Hindlimb muscle (tissue), 1 donor: ENCODE measurements at regions not wholly inside any gene's neighbourhood (a gene's known extent, or its start where the extent isn't known, plus 50 kb on each side); places are given as distances from the start of the nearest gene placed in this dataset.

Source experiments
- DNase-seq: peaks from one replicate; pipeline ENCODE4 v3.0.0-alpha.2; 2013

DNA sequence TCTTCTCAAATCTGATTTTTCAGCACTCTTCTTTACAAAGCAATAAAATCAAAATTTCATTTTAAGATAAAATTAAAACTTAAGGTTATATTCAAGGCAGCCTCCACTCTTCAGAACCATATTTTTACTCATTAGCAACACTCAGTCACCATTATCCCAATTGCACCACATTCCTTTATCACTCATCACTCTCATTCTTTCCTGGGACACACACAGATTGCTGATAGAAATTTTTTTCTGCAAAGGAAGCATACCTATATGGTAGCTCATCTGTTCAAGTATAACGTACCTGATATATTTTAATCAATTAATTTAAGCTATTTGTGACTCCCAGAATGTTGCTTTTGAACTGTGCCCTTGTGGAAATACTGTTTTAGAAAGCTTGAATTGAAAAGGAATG, 1559.3 kb upstream of the ZEB2 start:
- DNase-seq: no peak

DNA sequence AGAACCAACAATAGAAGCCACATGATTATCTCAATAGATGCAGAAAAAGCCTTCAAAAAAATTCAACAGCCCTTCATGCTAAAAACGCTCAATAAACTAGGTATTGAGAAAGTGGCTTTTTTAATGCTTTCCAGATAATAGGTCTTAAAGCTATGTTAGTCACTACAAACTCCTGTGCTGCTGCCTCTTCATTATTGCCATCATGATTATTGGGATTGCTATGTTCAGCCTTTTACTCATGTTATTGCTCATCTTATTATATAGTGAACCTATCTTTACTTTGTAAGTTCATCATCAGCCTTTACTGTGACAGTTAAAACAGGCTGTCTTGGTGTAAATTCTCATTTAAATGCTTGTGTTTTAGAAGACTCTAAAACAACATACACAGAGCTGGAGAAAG, 1557.2 kb upstream of the ZEB2 start:
- no peak for DNase-seq

DNA sequence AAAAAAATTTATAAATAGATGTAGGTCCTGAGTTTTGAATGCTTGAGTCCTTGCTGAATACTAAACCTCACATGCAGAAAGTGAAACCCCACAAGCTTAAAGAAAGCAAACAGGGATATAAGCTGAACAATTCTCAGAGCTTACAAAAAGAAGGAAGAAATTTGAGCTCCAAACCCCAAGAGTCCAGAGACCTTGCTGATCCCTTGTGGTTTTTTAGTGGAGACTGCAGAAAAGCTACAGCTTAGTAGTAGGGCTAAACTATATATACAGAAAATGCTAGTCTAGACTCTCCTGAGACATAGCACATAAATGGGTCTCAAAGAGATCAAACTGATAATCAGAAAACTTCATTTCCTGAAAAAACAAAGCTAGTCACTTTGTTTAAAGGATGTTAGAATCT, 1548.1 kb upstream of the ZEB2 start:
- DNase-seq: no peak

DNA sequence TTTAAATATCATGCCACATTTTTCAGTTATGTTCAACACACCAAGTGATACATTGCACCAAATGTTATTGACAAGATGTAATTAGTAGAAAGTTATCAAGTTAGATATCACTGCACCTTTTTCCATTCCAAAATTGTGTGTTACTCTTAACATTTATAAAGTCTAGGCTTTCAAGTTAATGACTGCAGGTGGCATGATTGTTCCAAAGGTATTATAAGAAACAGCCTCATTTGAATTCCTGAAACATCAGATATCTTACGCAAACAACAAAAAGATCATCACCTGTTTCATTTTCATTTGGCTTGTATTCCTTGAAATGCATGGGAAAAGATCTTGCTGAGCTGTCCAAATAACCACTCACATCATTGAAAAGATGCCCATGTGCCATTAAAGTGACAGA, 1528.2 kb upstream of the ZEB2 start:
- DNase-seq: no peak

DNA sequence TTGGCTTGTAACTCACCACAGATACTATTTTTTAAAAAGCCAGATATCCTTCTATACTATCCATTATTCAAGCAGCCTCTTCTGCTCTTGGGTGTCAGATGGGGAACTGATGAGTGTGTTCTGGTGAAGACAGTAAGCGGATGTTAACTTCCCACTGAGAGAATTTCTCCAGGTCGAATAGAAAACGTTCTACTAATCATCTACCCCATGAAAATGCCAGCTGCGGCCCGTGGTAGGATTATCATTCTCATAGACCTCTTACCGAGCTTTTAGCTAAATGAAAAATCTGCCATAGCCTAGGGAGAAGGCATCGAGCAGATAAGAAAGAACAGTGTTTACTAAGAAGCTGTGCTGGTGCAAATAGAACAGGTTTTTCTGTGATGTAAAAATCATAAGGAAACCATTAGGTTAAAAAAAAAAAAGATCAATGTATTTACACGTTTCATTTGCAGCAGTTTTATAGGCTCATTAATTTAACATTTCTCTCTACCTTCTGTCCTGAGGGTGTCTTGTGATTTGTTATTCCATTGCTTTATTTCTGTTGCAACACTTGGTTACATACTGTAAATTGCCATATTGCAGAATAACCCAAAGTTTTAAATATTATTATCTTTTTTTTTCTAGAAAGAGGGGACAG, 1521.5 kb upstream of the ZEB2 start:
- DNase-seq: no peak

DNA sequence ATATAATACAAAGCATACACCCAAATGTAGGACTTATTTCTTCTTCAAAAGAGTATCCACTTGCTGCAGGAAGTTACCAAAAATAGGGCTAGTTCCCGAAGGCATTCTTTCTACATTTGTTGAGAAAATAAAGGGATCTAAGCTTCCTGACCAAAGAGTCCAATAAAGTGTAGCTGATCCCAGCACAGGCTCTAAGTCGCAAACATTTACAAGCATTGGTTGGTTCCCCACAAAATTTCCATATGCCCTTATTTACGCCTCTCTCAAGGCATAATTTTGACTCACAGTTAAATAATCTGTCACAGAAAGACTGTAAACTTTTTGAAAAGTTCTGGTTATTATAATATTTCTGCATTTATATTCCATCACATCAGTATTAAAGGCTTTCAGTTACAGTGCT, 1520.1 kb upstream of the ZEB2 start:
- DNase-seq: no peak

DNA sequence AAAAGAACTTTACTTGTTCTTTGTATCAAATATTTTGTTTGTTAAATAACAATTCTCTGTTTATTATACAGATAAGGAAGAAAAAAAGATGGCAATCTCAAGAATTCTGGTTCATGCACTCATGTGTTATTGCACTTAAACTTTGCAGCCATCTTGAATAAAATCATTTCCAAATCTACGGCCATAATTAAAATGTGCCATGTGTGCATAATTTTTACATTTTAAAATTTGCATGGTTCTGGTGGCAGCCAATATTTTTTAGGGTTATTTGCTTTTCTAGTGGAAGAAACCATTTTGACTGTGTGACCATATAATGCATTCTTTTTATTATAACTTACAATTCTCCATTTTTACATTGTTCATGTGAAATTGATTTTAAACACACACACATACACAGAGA, 1518.1 kb upstream of the ZEB2 start:
- no peak for DNase-seq

DNA sequence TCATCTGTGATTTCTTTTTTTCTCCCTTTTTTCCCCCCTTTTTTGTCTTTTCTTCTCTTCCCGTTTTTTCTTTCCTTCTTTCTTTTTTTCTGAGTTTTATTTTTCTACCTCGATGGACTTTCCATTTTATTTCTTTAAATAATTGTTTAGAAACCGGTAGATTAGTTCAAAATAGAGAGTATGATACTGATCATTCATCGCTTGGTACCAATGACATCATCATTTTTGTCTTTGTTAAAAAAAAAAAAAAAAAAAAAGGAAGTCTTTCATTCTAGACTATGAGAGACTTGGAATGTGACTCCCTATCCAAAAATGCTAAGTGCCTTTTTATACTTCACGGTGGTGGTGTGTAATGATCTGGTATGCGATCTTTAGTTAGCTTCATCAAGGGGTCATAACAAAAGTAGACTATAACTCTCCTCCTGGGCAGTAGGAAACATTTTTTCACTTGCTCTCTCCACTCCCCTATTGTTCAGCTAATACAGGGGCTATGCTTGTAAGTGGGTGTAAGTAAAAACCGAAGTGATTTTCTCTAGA, 1517.5 kb upstream of the ZEB2 start:
- no peak for DNase-seq

DNA sequence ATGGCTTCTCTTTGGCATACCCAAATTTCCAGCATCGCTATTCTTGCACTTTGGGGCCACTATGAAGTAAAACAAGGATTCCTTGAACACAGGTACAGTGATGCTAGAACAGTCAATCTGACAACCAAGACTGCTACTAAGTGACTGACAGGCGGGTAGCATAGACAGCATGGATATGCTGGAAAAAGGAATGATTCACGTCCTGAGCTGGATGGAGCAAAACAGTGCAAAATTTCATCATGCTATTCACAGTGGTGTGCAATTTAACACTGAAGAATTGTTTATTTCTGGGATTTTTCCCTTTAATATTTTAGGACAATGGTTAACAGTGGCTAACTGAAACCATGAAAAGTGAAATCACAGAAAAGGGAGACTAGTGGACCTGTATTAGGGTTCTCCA, 1511.2 kb upstream of the ZEB2 start:
- no peak for DNase-seq

DNA sequence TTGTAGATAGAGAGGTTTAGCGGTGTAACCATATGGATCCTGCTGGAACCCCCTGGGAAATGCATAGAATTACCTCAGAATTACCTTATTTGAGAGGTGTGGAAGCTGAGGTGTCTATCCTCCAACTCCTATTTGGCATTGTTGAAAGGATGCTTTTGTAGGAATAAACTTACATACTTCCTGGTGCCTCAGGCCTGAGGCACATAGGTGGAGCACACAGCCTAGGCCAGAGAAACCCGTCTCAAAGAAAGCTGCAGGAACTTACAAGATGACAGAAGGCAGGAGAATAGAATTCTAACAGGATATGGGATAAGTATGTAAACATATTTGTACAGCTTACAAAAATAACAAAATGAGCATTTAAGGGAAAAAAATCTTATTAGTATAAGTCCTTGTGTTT, 1507.2 kb upstream of the ZEB2 start:
- DNase-seq: no peak

DNA sequence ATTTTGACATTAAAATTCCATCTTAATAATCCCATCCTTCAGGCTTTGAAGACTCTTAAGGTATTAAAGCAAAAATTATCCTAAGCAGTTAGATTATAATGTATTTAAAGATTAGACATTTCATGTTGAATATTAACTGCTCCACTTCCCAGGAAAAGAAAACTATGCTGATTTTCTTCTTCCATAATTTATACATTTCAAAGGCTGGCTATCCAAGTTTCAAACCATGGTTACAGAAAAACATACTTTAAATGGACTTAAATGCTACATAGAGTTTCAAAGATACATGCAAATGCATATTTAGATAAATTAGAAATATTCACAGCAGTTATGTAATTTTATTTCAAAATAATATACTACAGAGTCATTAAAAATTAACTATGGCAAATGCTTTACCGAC, 1505.6 kb upstream of the ZEB2 start:
- DNase-seq: no peak

DNA sequence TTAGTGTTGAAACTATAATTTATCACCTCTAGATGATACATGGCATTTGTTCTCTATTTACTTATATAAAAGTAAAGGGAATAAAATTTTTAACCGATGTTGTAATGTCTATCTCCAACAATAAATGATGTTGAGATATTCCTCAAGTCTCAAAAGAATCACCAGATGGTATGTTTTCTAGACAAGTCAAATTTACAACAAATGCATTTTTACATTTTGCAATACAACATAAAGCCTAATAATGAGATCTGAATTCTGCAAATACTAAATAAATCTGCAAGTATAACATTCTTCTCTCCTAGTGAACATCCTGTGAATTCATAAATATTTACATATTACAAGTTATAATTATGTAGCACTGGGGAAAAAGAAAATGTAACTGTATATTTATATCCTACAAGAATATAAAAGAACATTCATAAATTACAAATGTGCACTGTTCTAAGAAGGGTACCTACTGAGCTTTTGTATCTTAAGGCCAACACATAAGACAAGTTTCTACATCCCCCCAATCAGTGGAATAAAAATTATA, 1504.4 kb upstream of the ZEB2 start:
- no peak for DNase-seq

DNA sequence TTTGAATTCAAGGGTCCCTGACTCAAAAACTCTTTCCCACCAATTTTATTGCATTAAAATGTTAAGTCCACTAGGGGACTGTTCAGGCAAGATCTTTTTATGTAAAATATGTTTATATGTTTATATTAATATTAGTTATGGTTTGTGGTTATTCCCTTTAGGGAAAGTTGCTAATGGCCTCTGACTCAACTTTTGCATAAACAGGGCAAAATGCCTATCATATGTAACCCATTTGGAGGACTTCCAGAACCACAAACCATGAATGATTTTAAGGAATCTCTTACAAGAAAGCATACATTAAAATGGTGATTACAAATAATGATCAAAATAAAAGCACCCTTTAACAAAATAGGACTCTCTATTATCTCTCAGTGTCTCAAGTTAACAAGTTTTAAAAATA, 1484.5 kb upstream of the ZEB2 start:
- no peak for DNase-seq

DNA sequence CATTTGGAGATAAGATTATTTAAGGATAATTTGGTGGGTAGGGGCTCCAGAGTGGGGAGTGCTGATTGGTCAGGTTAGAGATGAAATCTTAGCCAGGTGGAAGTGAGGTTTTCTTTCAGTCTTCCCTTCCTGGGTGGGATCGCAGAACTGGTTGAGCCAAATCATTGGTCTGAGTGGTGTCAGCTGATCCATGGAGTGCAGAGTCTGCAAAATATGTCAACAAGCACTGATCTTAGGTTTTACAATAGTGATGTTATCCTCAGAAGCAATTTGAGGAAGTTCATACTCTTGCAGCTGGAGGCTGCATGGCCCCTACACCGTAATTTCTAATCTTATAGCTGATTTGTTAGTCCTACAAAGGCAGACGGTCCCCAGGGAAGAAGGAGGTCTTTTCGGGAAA, 1483.4 kb upstream of the ZEB2 start:
- DNase-seq: no peak

DNA sequence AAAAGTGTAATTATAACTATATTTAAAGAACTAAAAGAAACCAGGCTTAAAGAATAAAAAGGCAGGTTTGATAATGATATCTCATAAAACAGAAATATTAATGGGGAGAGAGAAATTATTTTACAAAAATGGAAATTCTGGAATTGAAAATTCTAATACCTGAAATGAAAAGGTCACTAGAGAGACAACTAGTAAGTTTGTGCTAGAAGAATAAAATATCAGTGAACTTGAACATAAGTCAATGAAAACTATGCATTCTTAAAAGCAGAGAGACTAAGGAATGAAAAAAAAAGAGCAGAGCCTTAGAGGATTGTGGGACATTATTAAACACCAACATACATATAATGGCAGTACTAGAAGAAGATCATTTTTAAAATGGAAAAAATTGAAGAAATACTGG, 1475.0 kb upstream of the ZEB2 start:
- no peak for DNase-seq

DNA sequence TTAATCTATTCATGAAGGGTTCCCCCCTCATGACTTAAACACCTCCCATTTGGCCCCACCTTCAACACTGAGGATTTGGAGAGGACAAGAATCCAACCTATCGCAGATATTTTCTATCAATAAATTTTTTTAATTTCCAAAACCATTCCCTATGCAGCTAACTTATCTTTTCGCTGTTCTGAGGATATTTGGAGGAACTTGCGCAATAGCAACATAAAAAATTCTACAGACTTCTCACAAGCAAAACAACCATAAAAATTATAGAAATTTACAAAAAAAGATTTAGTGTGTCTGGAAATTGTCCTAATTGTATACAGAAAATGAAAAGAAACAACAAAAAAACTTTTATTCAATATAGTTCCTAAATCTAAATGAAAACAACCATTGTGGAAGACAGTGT, 1472.7 kb upstream of the ZEB2 start:
- no peak for DNase-seq

DNA sequence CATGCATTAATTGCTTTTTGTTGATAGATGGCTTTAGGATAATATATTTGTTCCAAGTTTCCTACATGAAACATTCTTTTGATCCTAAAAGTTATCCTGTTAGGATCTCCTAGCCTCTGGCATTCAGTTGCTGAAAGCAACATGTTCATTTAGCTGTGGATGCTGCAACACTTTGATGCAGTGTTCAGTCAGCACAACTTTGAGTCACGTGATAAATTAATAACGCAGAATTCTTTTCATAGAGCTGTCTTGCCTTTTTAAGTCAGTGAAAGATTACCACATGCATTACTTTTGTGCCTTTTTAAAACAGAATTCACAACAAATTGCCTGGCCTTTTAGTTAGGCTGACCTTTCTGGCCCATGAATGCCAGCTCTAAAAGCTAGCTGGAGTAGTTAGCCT, 1467.9 kb upstream of the ZEB2 start:
- no peak for DNase-seq

DNA sequence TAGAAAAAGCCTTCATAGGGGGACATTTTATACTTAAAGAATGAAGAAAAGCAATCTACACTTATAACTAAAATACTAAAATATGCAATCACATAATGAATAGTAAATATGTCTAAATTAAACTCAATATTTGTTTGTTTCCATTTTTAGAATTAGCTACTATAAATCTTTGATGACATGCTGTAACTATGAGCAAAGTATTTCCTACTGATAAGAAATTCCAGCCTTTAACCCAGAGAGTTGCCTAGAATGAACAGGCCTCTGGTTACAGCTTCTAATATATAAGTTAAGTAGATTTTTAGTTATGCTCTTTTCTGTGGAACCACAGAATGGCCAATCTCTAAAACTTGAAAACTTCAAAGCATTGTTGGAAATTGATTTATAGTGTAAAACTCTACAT, 1465.6 kb upstream of the ZEB2 start:
- no peak for DNase-seq

DNA sequence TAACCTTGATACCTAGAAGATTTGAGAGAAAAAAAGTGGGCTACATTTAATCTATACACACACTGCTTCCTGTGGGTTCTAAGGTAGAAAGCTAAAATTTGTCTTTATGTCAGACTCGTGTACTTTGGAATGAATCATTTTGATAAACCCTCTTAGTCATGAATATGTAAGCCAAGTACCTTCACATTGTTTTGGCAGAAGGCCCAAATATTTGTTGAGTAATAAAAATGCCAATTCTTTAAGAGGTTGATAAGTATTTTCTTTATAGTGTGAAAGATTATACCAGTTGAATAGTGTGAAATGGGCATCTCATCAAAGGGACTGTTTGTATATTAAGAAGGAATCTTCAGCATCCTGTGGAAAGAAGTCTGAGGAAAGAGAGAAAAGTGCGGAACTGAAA, 1464.7 kb upstream of the ZEB2 start:
- DNase-seq: no peak

DNA sequence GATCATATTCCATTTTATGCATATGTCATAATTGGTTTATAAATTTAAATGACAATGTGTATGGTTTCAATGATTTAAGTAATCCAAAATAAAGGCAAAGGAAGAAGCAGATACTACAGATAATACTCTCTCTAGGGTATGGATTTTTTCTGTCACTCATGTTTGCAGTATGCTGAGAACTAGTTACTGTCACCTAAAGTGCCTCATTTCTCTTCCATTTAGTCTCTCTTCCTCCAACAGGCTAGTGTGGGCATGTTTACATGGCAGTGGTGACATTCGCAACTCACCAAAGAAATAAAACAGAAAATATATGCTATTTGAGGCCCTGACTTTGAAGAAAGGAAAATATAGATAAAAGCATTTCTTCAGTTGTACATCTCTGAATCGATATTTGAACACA, 1460.4 kb upstream of the ZEB2 start:
- no peak for DNase-seq

DNA sequence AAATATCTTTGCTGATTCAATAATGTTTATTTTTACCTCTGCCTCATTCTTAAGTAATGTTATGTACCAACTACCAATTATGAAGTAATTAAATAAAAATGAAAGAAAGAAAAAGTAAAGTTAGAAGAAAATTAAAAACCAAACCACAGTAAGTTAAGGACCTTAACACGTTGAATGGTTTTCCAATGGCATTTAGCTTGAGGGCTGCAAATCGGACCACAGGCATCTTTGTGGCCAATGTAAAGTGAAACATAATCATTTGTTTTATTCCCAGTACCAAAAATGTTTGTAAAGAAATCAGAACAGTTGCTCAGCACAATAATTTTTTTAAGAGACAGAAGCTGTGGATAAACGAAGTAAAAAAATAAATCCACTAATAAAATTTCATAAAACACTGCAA, 1455.5 kb upstream of the ZEB2 start:
- no peak for DNase-seq

DNA sequence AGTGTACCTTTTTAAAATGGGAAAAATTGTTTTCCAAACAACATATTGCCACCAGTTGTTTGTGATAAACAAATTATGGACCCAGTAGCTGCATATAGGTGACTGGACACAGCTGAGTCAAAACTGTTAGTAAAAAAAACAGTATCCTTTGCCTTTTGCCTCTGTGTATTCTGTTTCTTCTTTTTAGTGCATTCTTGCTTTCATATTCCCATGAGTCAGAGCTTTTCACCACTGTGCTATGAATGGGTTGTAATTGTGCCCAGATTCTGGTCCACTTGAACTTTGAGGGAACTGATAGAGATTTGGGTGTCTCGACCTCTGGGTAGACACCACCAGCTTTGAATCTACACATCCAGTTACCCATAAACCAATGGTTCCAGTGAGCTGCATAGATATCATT, 1441.9 kb upstream of the ZEB2 start:
- no peak for DNase-seq

DNA sequence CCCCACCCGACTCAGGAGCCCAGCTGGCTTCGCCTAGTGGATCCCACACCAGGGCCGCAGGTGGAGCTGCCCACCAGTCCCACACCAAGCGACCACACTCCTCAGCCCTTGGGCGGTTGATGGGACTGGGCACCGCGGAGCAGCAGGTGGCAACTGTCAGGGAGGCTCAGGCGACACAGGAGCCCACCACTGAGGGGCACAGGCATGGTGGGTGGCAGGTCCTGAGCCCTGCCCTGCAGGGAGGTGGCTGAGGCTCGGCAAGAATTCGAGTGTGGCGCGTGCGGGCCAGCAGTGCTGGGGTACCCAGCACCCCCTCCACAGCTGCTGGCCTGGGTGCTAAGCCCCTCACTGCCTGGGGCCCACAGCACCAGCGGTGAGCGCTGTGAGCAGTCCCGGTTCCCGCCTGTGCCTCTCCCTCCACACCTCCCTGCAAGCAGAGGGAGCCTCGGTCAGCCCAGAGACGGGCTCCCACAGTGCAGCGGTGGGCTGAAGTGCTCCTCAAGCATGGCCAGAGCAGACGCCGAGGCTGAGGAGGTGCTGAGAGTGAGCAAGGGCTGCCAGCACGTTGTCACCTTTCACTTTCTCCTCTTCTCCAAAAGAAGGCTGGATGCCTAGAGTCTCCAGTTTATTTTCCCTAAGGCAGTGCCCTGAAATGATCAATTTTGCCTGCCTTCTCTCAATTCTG, 1440.7 kb upstream of the ZEB2 start:
- no peak for DNase-seq

DNA sequence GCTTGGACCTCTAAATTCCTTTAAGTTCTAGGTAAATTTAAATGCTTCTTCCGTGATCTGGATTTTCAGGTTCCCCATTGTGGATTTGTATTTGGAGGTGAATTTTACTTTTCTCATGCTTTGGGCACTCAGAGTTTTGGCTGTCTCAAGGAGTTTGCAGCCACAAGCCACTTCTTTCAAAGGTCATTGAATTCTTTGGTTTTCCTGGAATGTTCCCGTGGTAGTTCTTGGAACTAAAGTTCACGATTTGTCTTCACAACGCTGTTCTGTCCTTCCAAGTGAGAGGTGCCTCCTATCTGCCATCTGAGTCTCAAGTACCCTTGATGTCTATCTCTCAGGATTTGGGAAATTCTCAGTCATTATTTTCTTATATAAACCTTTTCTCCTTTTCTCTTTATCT, 1438.7 kb upstream of the ZEB2 start:
- DNase-seq: no peak

DNA sequence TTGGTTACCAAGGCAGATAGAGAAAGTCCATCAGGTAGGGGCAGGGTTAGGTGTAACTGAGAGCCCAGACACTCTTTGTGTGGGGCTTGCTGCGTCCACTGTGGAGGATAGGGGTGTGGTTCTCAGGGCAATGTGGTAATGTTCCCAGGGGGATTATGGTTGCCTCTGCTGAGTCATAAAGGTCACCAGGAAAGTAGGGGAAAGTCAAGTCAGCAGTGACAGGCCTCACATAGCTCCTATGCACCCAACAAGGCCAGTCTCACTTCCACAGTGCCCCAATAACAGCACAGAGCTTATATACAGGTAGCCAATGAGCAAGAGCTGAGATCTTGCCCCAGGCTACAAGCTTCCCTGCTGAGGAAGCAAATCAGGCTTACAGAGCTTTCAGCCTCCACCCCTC, 1438.0 kb upstream of the ZEB2 start:
- no peak for DNase-seq
